Astrocyte of the spinal cord (primary cell): ENCODE measurements at regions not wholly inside any gene's neighbourhood (a gene's known extent, or its start where the extent isn't known, plus 50 kb on each side); places are given as distances from the start of the nearest gene placed in this dataset.

Experiments
- DNase-seq: peaks from one replicate; pipeline ENCODE4 v3.0.0; 2011; ENCODE audit warnings: low read depth, low spot score
- H3K4me3 ChIP-seq: 2 replicates; pipeline ENCODE4 v1.5.1; 2011; ENCODE audit warnings: low read depth, mild to moderate bottlenecking, low read length, moderate library complexity
- in situ Hi-C: cut with HindIII; loops from 2 replicates; pipeline ENCODE4 v1.10.0; 2017; ENCODE audit warnings: low sequenced_read_pairs
- TF ChIP-seq, protein P1 (sequence below): IDR thresholded peaks from 2 replicates; pipeline ENCODE4 v1.5.1; 2012; ENCODE audit warnings: low read depth, mild to moderate bottlenecking, low read length, inconsistent platforms

DNA sequence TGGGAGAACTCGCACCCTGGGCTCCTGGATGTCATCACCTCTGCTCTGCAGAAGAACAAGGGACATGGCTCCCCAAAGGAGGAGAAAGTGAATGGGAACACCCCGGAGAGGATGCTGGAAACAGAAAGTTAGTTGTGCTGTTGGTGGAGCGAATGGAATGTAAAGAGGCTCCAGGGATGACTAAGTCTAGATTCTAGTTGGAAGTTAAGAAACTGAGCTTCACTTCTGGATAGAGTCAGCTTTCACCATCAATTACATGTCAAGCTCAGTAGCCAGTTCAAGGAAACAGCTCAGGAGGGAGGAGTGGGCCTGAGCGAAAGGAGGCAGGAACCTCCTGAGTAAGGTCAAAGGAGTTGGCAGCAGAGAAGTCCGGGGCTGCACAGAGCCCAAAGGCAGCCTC is 132.1 kb upstream of the ARID1B start:
- H3K4me3 ChIP-seq = no peak overlapping the region
- no peak for DNase-seq
- TF ChIP-seq, protein P1, sequence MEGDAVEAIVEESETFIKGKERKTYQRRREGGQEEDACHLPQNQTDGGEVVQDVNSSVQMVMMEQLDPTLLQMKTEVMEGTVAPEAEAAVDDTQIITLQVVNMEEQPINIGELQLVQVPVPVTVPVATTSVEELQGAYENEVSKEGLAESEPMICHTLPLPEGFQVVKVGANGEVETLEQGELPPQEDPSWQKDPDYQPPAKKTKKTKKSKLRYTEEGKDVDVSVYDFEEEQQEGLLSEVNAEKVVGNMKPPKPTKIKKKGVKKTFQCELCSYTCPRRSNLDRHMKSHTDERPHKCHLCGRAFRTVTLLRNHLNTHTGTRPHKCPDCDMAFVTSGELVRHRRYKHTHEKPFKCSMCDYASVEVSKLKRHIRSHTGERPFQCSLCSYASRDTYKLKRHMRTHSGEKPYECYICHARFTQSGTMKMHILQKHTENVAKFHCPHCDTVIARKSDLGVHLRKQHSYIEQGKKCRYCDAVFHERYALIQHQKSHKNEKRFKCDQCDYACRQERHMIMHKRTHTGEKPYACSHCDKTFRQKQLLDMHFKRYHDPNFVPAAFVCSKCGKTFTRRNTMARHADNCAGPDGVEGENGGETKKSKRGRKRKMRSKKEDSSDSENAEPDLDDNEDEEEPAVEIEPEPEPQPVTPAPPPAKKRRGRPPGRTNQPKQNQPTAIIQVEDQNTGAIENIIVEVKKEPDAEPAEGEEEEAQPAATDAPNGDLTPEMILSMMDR = no peak
- in situ Hi-C loops = no loop called here

DNA sequence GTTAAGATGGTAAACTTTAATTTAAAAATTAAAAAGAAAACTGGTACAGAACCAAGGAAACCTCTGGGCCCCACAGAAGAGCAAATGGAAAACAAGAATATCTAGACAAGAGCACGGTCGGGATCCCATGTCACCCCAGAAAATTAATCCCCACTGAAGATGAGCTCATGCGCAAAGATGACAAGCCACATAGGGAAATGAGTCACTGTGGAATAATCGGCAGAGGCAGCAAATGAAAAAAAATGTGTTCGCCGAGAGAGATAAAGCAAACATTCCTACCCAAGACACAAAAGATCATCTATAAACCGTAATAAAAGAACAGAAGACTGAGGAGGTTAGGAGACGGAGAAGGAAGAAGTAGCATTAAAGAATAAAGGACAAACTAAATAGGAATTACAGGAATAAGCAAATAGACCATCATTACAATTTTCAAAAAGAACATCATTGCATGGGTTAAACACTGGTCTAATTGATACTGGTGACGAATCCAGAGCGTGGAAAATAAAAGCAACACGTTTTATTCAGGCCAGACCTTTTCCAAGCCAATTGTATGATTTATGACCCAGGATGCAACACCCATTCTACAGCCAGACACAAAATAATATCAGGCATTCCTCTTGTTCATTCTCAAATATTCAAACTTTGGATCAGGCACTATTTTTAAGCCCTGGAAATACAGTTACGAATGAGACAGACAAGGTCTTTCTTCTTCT is 138.0 kb upstream of the ARID1B start:
- in situ Hi-C loops = no loop called here
- DNase-seq = no peak
- H3K4me3 ChIP-seq = no peak overlapping the region
- TF ChIP-seq, protein P1 = no peak

DNA sequence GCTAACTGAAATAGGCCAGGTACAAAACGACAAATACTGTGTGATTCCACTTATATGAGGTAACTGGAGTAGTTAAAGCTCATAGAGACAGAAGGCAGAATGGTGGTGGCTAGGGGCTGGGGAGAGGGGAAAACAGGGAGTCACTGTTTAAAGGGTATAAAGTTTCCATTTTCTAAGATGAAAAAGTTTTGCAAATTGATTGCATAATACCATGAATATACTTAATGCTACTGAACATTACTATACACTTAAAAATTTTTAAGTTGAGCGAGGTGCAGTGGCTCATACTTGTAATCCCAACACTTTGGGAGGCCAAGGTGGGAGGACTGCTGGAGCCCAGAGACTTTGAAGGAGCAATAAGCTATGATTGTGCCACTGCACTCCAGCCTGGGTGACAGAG is 138.6 kb upstream of the ARID1B start:
- TF ChIP-seq, protein P1 = no peak
- in situ Hi-C loops = no loop called here
- DNase-seq = no peak
- no peak overlapping the region for H3K4me3 ChIP-seq

DNA sequence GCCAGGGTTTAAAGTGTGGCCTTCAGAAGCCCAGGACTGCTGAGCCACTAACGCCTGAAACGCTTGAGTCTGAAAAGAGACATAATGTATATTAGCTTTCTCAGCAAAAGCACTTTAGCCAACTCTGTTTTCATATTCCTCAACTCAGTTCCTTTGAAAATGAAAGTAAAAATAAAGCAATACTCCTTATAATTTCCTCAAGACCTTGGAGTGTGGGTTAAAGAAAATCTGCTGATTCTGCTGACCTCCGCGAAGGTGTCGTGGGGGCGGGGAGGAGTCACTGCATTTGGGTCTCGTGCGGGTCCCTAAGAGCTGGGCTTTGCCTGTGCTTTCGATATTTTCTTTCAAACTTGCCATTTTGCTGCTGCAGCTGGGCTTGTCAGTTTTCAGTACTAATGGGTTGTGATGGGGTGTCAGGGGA is 142.2 kb upstream of the ARID1B start:
- no peak overlapping the region for H3K4me3 ChIP-seq
- TF ChIP-seq, protein P1 = no peak
- DNase-seq = no peak
- in situ Hi-C loops = no loop called here

DNA sequence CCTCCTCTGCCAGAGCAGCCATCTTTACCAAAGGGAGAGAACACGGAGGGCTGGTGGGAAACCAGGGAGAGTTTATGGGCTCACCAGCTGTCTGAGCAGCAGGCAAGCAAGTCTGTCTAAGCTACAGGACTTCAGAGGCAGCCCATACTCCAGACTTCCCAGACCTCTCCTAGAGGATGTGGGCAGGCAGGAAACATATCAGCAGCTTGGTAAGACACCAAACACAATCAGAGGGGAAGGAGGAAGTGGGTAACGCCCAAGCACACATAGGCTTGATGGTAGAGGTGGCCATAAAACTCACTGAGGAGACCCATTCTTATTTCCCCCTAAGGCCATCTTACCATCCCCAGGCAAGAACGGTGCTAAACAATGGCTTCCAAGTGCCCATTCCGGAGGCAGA is 143.1 kb upstream of the ARID1B start:
- TF ChIP-seq, protein P1 = no peak
- no peak for DNase-seq
- H3K4me3 ChIP-seq = no peak overlapping the region
- in situ Hi-C loops = no loop called here

DNA sequence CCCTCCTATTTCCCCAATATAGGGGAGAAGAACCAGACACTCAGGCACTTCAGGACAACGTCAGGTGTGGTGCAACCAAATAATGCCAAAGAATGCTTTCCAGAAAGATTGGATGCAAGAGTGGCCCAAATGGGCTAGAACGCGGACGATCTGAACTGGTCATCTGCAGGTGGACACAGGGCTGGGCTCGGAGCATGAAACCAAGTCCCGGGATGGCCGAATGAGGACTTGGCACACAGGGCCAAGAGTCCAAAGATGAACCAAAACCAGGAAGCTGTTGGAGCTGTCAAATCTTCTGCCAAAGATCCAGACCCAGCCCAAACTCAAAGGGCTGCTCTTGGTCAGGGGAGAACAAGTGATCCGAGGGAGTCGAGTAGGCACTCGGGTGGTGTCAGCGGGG is 143.9 kb upstream of the ARID1B start:
- no peak for DNase-seq
- in situ Hi-C loops = no loop called here
- TF ChIP-seq, protein P1 = no peak
- no peak overlapping the region for H3K4me3 ChIP-seq
